Right lobe of liver (tissue), 4 donors: ENCODE measurements at regions not wholly inside any gene's neighbourhood (a gene's known extent, or its start where the extent isn't known, plus 50 kb on each side); places are given as distances from the start of the nearest gene placed in this dataset.
"Not testable (repeated sequence)": the region's sequence is repeated elsewhere in the genome, so short reads cannot be mapped to it uniquely, and the experiment has no call there.

Experiments used
- CTCF ChIP-seq, 4 donors: fragments of 200-600 bp in 3 of 4; fragments of 450-650 bp in 1 of 4; IDR thresholded peaks; one replicate each; pipeline versions ENCODE4 v1.5.1 to v1.8.0; 2016 to 2022; ENCODE audit warnings: antibody characterized with exemption in 4 of 4, mild to moderate bottlenecking in 2 of 4
- POLR2A ChIP-seq: fragments of 450-650 bp; IDR thresholded peaks from one replicate; pipeline ENCODE4 v1.6.1; 2017; ENCODE audit warnings: antibody characterized with exemption, mild to moderate bottlenecking
- donor health status: DM: no; HTN: no; CAD: no.
- donor health status: DM: no; HTN: no; CAD: no.
- donor health status: DM: no; HTN: yes; CAD: no.

- not testable (repeated sequence) for TF ChIP-seq CTCF (IDR thresholded peaks at IDR 0.05); POLR2A
Observed at GRCh38 chr2:152279367-152279766, 55.6 kb upstream of the FMNL2 start.
